Kidney (tissue), 13 donors: ENCODE measurements at regions not wholly inside any gene's neighbourhood (a gene's known extent, or its start where the extent isn't known, plus 50 kb on each side); places are given as distances from the start of the nearest gene placed in this dataset.

Source experiments
- DNase-seq, 5 donors: peaks; one replicate each; pipeline ENCODE4 v3.0.0-alpha.2; 2013 to 2020
- FAIRE-seq: peaks from 2 replicates; lab custom pipeline; 2012; peaks lifted over from hg19 to GRCh38; lab: Jason Lieb, UNC
- H3K27ac ChIP-seq, 2 donors: one replicate each; pipeline ENCODE4 v1.7.0; 2013; ENCODE audit warnings: low read depth in 2 of 2, low read length in 2 of 2, inconsistent platforms in 1 of 2
- H3K27me3 ChIP-seq: one replicate; pipeline ENCODE4 v1.7.1; 2013; ENCODE audit warnings: low read length, inconsistent platforms; ENCODE audit not compliant: control insufficient read depth, insufficient read depth
- H3K36me3 ChIP-seq, 3 donors: one replicate each; pipeline versions ENCODE4 v1.7.0 to v1.7.1; 2013; ENCODE audit warnings: low read length in 3 of 3, control low read depth in 1 of 3, inconsistent platforms in 1 of 3; ENCODE audit not compliant: insufficient read depth in 3 of 3, control insufficient read depth in 2 of 3
- H3K4me1 ChIP-seq, 3 donors: one replicate each; pipeline versions ENCODE4 v1.7.0 to v1.7.1; 2013; ENCODE audit warnings: low read length in 3 of 3, inconsistent platforms in 1 of 3, low read depth in 1 of 3; ENCODE audit not compliant: control insufficient read depth in 2 of 3, insufficient read depth in 2 of 3
- H3K4me3 ChIP-seq, 3 donors: one replicate each; pipeline versions ENCODE4 v1.7.0 to v1.8.1; 2013; ENCODE audit warnings: low read length in 3 of 3, control low read depth in 1 of 3, inconsistent platforms in 1 of 3
- H3K9ac ChIP-seq, 3 donors: one replicate each; pipeline versions ENCODE4 v1.7.0 to v1.7.1; 2013; ENCODE audit warnings: low read length in 3 of 3, control low read depth in 1 of 3, inconsistent platforms in 1 of 3
- H3K9me3 ChIP-seq, 3 donors: one replicate each; pipeline versions ENCODE4 v1.7.0 to v1.7.1; 2013; ENCODE audit warnings: low read length in 3 of 3, control low read depth in 1 of 3, inconsistent platforms in 1 of 3; ENCODE audit not compliant: control insufficient read depth in 2 of 3, insufficient read depth in 1 of 3
- CTCF ChIP-seq: IDR thresholded peaks from 3 replicates; pipeline ENCODE4 v1.5.1; 2012; ENCODE audit warnings: mild to moderate bottlenecking, moderate library complexity, borderline replicate concordance; ENCODE audit not compliant: insufficient read depth; ENCODE audit errors: extremely low read depth
- intact Hi-C: fragments of 100-400 bp; cut with DNase I; formaldehyde crosslinking; loops from one replicate; pipeline ENCODE4 v1.11.1; 2022
- donor health status: control.
- donor health status: control.
- donor health status: control.
- donor health status: control.
- donor health status: control.
- donor health status: DM: yes; HTN: yes; CAD: no.
- donor health status: Normal renal cell carcinoma (clear cell type).

DNA sequence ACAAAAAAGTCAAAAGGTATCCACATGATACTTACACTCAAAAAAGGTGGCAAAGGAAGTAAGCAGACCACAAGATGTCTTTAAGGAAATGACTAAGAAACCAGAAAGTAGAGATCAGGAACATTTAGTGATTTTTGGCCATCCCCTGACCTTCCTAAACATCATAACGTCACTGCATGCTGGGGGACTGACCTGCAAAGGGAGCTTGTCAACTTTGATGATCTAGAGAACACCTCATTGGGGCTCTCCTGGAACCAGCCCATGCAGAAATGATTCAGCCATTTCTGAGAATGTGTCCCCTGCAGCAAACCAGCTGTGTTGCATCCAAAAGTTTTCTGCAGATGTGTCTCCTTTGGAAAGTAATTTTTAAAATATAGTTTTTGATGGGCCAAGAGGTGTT is 152.2 kb upstream of the RASSF8 start:
- Histone ChIP-seq H3K9me3 (no peaks in the 10 kb centered on the region), H3K4me1 (no peaks in the 10 kb centered on the region), H3K36me3 (no peaks in the 10 kb centered on the region), H3K27me3 (no peaks in the 10 kb centered on the region), H3K4me3 (no peak overlapping the region), H3K9ac (no peak overlapping the region), H3K27ac (no peak overlapping the region)
- DNase-seq (no peak), FAIRE-seq (no peak)
- no peak for TF ChIP-seq CTCF
- intact Hi-C loops: no loop called here

DNA sequence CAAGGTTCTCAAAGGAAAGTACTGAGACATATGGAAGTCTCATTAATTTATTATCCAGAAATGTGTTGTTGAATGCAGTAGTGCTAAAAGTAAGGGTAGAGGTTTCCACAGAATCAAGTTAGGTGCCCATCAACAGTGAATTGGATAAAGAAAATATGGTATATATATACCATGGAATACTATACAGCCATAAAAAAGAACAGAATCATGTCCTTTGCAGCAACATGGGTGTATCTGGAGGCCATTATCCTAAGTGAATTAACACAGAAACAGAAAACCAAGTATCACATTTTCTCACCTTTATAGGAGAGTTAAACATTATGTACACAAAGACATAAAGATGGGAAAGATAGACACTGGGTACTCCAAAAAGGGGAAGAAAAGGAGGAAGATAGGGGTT is 149.9 kb upstream of the RASSF8 start:
- DNase-seq (no peak), FAIRE-seq (no peak)

GRCh38 chr12:25810683-25811082 is 147.8 kb upstream of the RASSF8 start:
- intact Hi-C loops: no loop called here
- DNase-seq: no peak
- Histone ChIP-seq H3K27me3 (no peaks in the 10 kb centered on the region), H3K9me3 (no peaks in the 10 kb centered on the region), H3K9ac (no peak overlapping the region), H3K36me3 (no peaks in the 10 kb centered on the region), H3K4me3 (no peak overlapping the region), H3K27ac (no peak overlapping the region), H3K4me1 (no peaks in the 10 kb centered on the region)
- TF ChIP-seq CTCF: no peak
- no peak for FAIRE-seq

More for the DNA sequence above, 149.9 kb upstream of the RASSF8 start:
- Histone ChIP-seq H3K9ac (no peak overlapping the region), H3K27me3 (no peaks in the 10 kb centered on the region), H3K9me3 (no peaks in the 10 kb centered on the region), H3K36me3 (no peaks in the 10 kb centered on the region), H3K27ac (no peak overlapping the region), H3K4me3 (no peak overlapping the region), H3K4me1 (no peaks in the 10 kb centered on the region)
- intact Hi-C loops: no loop called here
- no peak for TF ChIP-seq CTCF

DNA sequence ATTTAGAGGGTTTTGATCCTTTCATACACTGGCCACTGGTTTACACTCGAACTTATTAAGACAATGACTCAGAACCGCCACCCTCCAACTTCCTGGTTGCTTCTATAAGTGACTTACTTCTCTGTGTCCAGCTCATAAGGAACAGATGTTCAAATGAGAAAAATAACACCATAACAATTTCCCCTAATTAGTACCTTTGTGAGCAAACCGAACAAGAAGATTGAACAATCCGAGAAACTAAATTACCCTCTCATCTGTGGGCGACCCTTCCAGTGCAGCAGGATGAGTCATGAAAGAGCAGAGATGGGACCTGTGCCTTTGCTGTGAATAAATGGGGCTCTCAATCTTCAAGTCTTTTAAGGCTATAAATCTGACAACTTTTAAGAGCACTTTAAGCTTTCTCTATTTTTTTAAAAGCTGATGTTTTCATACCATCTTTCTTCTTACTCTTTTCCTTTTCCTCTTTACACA is 146.8 kb upstream of the RASSF8 start:
- Histone ChIP-seq H3K27ac (no peak overlapping the region), H3K36me3 (no peaks in the 10 kb centered on the region), H3K9me3 (no peaks in the 10 kb centered on the region), H3K27me3 (no peaks in the 10 kb centered on the region), H3K4me1 (no peaks in the 10 kb centered on the region), H3K4me3 (no peak overlapping the region), H3K9ac (no peak overlapping the region)
- TF ChIP-seq CTCF: no peak
- FAIRE-seq: no peak
- intact Hi-C loops: no loop called here
- peak in 2 of 5 donors; percentile 40 to 42 for DNase-seq
